ENCODE measurements at regions not wholly inside any gene's neighbourhood (a gene's known extent, or its start where the extent isn't known, plus 50 kb on each side); places are given as distances from the start of the nearest gene placed in this dataset.

GRCh38 chr4:127036296-127036695 is 596.5 kb upstream of the INTU start:
- Histone ChIP-seq H3K27ac (ENCODE audit: low read length) (no peak overlapping the region), H3K36me3 (ENCODE audit: insufficient read depth, low read length) (no peaks in the 10 kb centered on the region), H3K4me2 (ENCODE audit: low read depth, low read length, poor library complexity, severe bottlenecking) (no peak overlapping the region), H3K79me2 (ENCODE audit: low read length) (no peaks in the 10 kb centered on the region), H4K20me1 (ENCODE audit: insufficient read depth, low read depth, low read length) (no peaks in the 10 kb centered on the region), H3K9me3 (ENCODE audit: low read length) (peaks cover 20% of the 10 kb centered on the region), H3K9ac (ENCODE audit: low read length) (no peak overlapping the region), H3K4me1 (ENCODE audit: low read length) (no peaks in the 10 kb centered on the region), H3K9me2 (replicated peaks; ENCODE audit: insufficient read depth, low read length) (no peaks in the 10 kb centered on the region; the same call in 1 of the 2 replicates), H3K4me3 (ENCODE audit: low read length) (no peak overlapping the region), H3K27me3 (ENCODE audit: low read length) (no peaks in the 10 kb centered on the region), H2AFZ (ENCODE audit: low read length) (no peak overlapping the region)
- no peak for DNase-seq

- DNase-seq = no peak
- Histone ChIP-seq H2AFZ (ENCODE audit: low read length) (no peak overlapping the region), H3K9ac (ENCODE audit: low read length) (no peak overlapping the region), H3K4me1 (ENCODE audit: low read length) (no peaks in the 10 kb centered on the region), H3K27ac (ENCODE audit: low read length) (no peak overlapping the region), H3K4me3 (ENCODE audit: low read length) (no peak overlapping the region), H3K79me2 (ENCODE audit: low read length) (no peaks in the 10 kb centered on the region), H3K4me2 (ENCODE audit: low read depth, low read length, poor library complexity, severe bottlenecking) (no peak overlapping the region), H4K20me1 (ENCODE audit: insufficient read depth, low read depth, low read length) (no peaks in the 10 kb centered on the region), H3K36me3 (ENCODE audit: insufficient read depth, low read length) (no peaks in the 10 kb centered on the region), H3K9me2 (replicated peaks; ENCODE audit: insufficient read depth, low read length) (no peaks in the 10 kb centered on the region), H3K9me3 (ENCODE audit: low read length) (0 out of 2 replicates have a peak, but pooled peaks cover under 1% of the 10 kb centered on the region), H3K27me3 (ENCODE audit: low read length) (no peaks in the 10 kb centered on the region)
Measured at GRCh38 chr4:127045861-127046260, 586.9 kb upstream of the INTU start.

- Histone ChIP-seq H3K36me3 (ENCODE audit: insufficient read depth, low read length) (no peaks in the 10 kb centered on the region), H3K79me2 (ENCODE audit: low read length) (no peaks in the 10 kb centered on the region)
Measured at GRCh38 chr4:127047930-127048329, 584.8 kb upstream of the INTU start.

DNA sequence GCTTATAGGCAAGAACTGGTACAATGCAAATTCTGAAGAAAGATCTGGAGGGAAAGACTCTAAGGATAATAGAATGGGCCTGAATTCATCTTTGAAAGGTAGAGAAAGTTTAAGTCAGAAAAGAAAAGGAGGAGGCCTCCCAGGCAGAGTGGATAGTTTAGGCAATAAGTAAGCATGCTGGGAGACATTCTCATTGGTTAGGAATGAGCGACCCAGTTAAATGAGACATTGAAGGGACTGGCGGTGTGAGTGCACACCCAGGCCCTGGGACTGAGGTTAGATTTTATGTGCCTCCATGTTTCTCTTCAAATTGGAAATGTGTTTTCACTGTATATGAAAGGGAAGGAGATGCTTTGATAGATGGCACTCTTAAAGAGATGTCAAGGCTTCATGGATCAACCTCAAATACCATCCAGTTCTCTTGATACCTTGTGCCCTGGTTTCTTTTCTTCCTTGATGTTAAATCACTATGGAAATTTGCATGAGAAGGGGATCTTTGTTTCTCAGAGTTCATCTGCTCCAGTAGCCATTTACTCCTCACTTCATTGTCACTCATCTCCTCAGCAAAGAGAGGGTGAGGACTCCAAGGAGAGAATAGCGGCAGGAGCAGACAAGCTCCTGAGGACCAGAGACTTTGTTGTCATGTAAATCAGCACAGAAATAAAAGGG is 584.2 kb upstream of the INTU start:
- no peaks in the 10 kb centered on the region for H3K4me1 ChIP-seq (ENCODE audit: low read length)
- no peak overlapping the region for H3K9ac ChIP-seq (ENCODE audit: low read length)
- H3K4me3 ChIP-seq (ENCODE audit: low read length) = no peak overlapping the region
- H3K27ac ChIP-seq (ENCODE audit: low read length) = no peak overlapping the region
- no peaks in the 10 kb centered on the region for H4K20me1 ChIP-seq (ENCODE audit: insufficient read depth, low read depth, low read length)
- no peaks in the 10 kb centered on the region for H3K9me3 ChIP-seq (ENCODE audit: low read length)
- H3K27me3 ChIP-seq (ENCODE audit: low read length) = no peaks in the 10 kb centered on the region
- no peak overlapping the region for H2AFZ ChIP-seq (ENCODE audit: low read length)
- H3K36me3 ChIP-seq (ENCODE audit: insufficient read depth, low read length) = no peaks in the 10 kb centered on the region
- H3K9me2 ChIP-seq (replicated peaks; ENCODE audit: insufficient read depth, low read length) = no peaks in the 10 kb centered on the region
- H3K79me2 ChIP-seq (ENCODE audit: low read length) = no peaks in the 10 kb centered on the region
- no peak overlapping the region for H3K4me2 ChIP-seq (ENCODE audit: low read depth, low read length, poor library complexity, severe bottlenecking)
- DNase-seq = no peak

More at GRCh38 chr4:127047930-127048329, 584.8 kb upstream of the INTU start:
- no peaks in the 10 kb centered on the region for H3K9me3 ChIP-seq (ENCODE audit: low read length)
- H3K27me3 ChIP-seq (ENCODE audit: low read length) = no peaks in the 10 kb centered on the region
- no peak overlapping the region for H3K4me3 ChIP-seq (ENCODE audit: low read length)
- no peak overlapping the region for H3K4me2 ChIP-seq (ENCODE audit: low read depth, low read length, poor library complexity, severe bottlenecking)
- H2AFZ ChIP-seq (ENCODE audit: low read length) = no peak overlapping the region
- no peak for DNase-seq
- H3K9me2 ChIP-seq (replicated peaks; ENCODE audit: insufficient read depth, low read length) = no peaks in the 10 kb centered on the region
- H3K4me1 ChIP-seq (ENCODE audit: low read length) = no peaks in the 10 kb centered on the region
- H3K27ac ChIP-seq (ENCODE audit: low read length) = no peak overlapping the region
- H4K20me1 ChIP-seq (ENCODE audit: insufficient read depth, low read depth, low read length) = no peaks in the 10 kb centered on the region
- no peak overlapping the region for H3K9ac ChIP-seq (ENCODE audit: low read length)

DNA sequence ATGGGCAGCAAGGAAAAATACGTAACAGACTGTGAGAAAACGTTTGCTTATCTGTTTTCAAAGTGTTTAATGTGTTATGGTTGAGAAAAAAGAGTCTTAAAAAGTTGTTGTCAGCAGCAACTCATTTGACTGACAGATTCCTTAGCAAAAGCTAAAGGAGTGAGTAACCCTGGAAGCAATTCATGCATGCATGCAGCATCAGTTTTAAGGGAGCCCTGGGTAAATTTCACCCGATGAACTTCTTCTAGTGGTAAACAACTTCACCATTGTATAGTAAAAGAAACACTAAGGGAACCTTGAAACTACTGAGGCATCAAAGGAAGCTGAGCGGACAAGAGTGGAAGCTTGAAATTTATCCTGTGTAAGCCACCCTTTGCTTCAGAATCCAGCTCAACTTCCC is 583.2 kb upstream of the INTU start:
- no peak for DNase-seq
- no peak overlapping the region for H3K27ac ChIP-seq (ENCODE audit: low read length)
- no peaks in the 10 kb centered on the region for H3K9me2 ChIP-seq (replicated peaks; ENCODE audit: insufficient read depth, low read length)
- no peaks in the 10 kb centered on the region for H3K4me1 ChIP-seq (ENCODE audit: low read length)
- no peak overlapping the region for H3K4me2 ChIP-seq (ENCODE audit: low read depth, low read length, poor library complexity, severe bottlenecking)
- peaks cover 5% of the 10 kb centered on the region; the same call in 1 of the 2 replicates for H3K9me3 ChIP-seq (ENCODE audit: low read length)
- no peak overlapping the region for H2AFZ ChIP-seq (ENCODE audit: low read length)
- H3K27me3 ChIP-seq (ENCODE audit: low read length) = no peaks in the 10 kb centered on the region
- H3K79me2 ChIP-seq (ENCODE audit: low read length) = no peaks in the 10 kb centered on the region
- no peaks in the 10 kb centered on the region for H3K36me3 ChIP-seq (ENCODE audit: insufficient read depth, low read length)
- no peak overlapping the region for H3K4me3 ChIP-seq (ENCODE audit: low read length)
- no peak overlapping the region for H3K9ac ChIP-seq (ENCODE audit: low read length)
- H4K20me1 ChIP-seq (ENCODE audit: insufficient read depth, low read depth, low read length) = no peaks in the 10 kb centered on the region

GRCh38 chr4:127052742-127053141 is 580.0 kb upstream of the INTU start:
- Histone ChIP-seq H3K4me3 (ENCODE audit: low read length) (no peak overlapping the region), H3K27ac (ENCODE audit: low read length) (no peak overlapping the region), H3K9me2 (replicated peaks; ENCODE audit: insufficient read depth, low read length) (no peaks in the 10 kb centered on the region), H3K9ac (ENCODE audit: low read length) (no peak overlapping the region), H2AFZ (ENCODE audit: low read length) (no peak overlapping the region), H3K4me2 (ENCODE audit: low read depth, low read length, poor library complexity, severe bottlenecking) (no peak overlapping the region), H3K36me3 (ENCODE audit: insufficient read depth, low read length) (no peaks in the 10 kb centered on the region), H4K20me1 (ENCODE audit: insufficient read depth, low read depth, low read length) (no peaks in the 10 kb centered on the region), H3K9me3 (ENCODE audit: low read length) (peaks cover 5% of the 10 kb centered on the region; the same call in 1 of the 2 replicates), H3K79me2 (ENCODE audit: low read length) (no peaks in the 10 kb centered on the region), H3K4me1 (ENCODE audit: low read length) (no peaks in the 10 kb centered on the region), H3K27me3 (ENCODE audit: low read length) (no peaks in the 10 kb centered on the region)
- no peak for DNase-seq

GRCh38 chr4:127055357-127055756 is 577.4 kb upstream of the INTU start:
- Histone ChIP-seq H3K27me3 (ENCODE audit: low read length) (no peaks in the 10 kb centered on the region), H3K9ac (ENCODE audit: low read length) (no peak overlapping the region), H3K27ac (ENCODE audit: low read length) (no peak overlapping the region), H2AFZ (ENCODE audit: low read length) (no peak overlapping the region), H3K4me1 (ENCODE audit: low read length) (no peaks in the 10 kb centered on the region), H3K36me3 (ENCODE audit: insufficient read depth, low read length) (no peaks in the 10 kb centered on the region), H3K4me3 (ENCODE audit: low read length) (no peak overlapping the region), H3K79me2 (ENCODE audit: low read length) (no peaks in the 10 kb centered on the region), H4K20me1 (ENCODE audit: insufficient read depth, low read depth, low read length) (no peaks in the 10 kb centered on the region), H3K9me2 (replicated peaks; ENCODE audit: insufficient read depth, low read length) (no peaks in the 10 kb centered on the region), H3K4me2 (ENCODE audit: low read depth, low read length, poor library complexity, severe bottlenecking) (no peak overlapping the region), H3K9me3 (ENCODE audit: low read length) (peaks cover 5% of the 10 kb centered on the region; the same call in 1 of the 2 replicates)
- no peak for DNase-seq

- H4K20me1 ChIP-seq (ENCODE audit: insufficient read depth, low read depth, low read length) = no peaks in the 10 kb centered on the region
- H3K9me2 ChIP-seq (replicated peaks; ENCODE audit: insufficient read depth, low read length) = no peaks in the 10 kb centered on the region
- no peak overlapping the region for H3K9ac ChIP-seq (ENCODE audit: low read length)
Measured at GRCh38 chr4:127069675-127070074, 563.1 kb upstream of the INTU start.

More at GRCh38 chr4:127069675-127070074, 563.1 kb upstream of the INTU start:
- Histone ChIP-seq H3K79me2 (ENCODE audit: low read length) (no peaks in the 10 kb centered on the region), H3K27me3 (ENCODE audit: low read length) (no peaks in the 10 kb centered on the region), H3K9me3 (ENCODE audit: low read length) (no peaks in the 10 kb centered on the region), H3K4me2 (ENCODE audit: low read depth, low read length, poor library complexity, severe bottlenecking) (no peak overlapping the region), H2AFZ (ENCODE audit: low read length) (no peak overlapping the region), H3K27ac (ENCODE audit: low read length) (no peak overlapping the region), H3K4me3 (ENCODE audit: low read length) (no peak overlapping the region), H3K4me1 (ENCODE audit: low read length) (no peaks in the 10 kb centered on the region), H3K36me3 (ENCODE audit: insufficient read depth, low read length) (no peaks in the 10 kb centered on the region)
- no peak for DNase-seq

All from Karpas-422 (cell line).